Dendritic cell treated with granulocyte-macrophage colony-stimulating factor and Interleukin-4, amounts not matched to agents 40 ng/mL and 50 ng/mL, for 4 days (primary cell): ENCODE measurements at regions not wholly inside any gene's neighbourhood (a gene's known extent, or its start where the extent isn't known, plus 50 kb on each side); places are given as distances from the start of the nearest gene placed in this dataset.

ENCODE experiments used
- H3K27ac Mint-ChIP-seq: one replicate; pipeline ENCODE4 v1.8.0; 2022; ENCODE audit warnings: mild to moderate bottlenecking, mixed read lengths
- H3K27me3 Mint-ChIP-seq: one replicate; pipeline ENCODE4 v1.8.0; 2022; ENCODE audit warnings: mild to moderate bottlenecking, mixed read lengths
- H3K36me3 Mint-ChIP-seq: one replicate; pipeline ENCODE4 v1.8.0; 2022; ENCODE audit warnings: low read depth, mixed read lengths
- H3K4me1 Mint-ChIP-seq: one replicate; pipeline ENCODE4 v1.8.0; 2022; ENCODE audit warnings: low read depth, mixed read lengths
- H3K4me3 Mint-ChIP-seq: one replicate; pipeline ENCODE4 v1.8.0; 2022; ENCODE audit warnings: mild to moderate bottlenecking, moderate library complexity, mixed read lengths
- H3K9me3 Mint-ChIP-seq: one replicate; pipeline ENCODE4 v1.8.0; 2022; ENCODE audit warnings: mixed read lengths
- intact Hi-C: fragments of 100-400 bp; cut with micrococcal nuclease; formaldehyde crosslinking; loops from one replicate; pipeline ENCODE4 v1.15.0; 2022

DNA sequence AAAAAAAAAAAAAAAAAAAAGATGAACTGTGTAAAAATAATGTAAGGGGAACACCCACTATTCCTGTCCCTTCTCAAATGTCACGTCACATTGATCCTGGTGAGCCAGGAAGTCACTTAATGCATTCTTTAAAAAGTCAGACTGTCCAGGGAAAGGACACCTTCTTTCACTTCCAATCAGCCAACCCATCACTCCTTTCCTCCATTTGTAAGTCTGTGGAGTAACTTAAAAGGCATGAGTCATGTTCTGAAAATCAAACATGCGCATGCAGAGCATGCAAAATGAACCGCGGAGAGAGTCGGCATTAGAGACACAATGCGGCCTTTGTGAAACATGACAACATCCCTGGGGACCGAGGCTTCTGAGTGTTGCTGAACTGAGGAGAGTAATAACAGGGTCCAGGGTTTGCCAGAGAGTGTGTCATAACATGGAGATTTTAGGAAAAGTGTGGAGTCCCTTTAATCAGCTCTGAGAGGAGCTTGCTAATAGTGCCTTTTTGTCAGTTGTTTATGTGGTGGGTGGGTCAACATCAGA, 77.6 kb upstream of the SEMA6A start:
- Mint-ChIP-seq H3K27ac (no peak overlapping the region), H3K9me3 (no peaks in the 10 kb centered on the region), H3K36me3 (no peaks in the 10 kb centered on the region), H3K4me1 (no peaks in the 10 kb centered on the region), H3K4me3 (no peak overlapping the region), H3K27me3 (no peaks in the 10 kb centered on the region)
- intact Hi-C loops = no loop called here

DNA sequence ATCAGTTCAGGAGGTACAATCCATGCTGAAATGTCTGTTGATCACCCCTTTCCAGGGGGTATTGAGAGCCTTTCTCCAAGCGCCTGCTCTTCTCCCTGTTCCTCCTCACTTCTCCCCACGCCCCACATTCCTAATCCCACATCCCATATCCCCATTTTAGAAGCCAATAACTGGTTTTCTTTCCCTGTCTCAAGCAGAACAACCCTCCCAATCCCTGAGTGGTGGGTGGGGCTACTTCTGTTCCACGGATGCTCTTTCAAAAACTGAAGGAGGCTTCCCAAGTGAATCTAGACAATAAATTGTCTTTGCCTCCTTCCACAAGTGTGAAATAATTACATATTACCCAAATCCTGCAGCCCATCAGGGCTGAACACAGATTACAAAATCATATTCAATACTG, 77.0 kb upstream of the SEMA6A start:
- Mint-ChIP-seq H3K4me3 (no peak overlapping the region), H3K27ac (no peak overlapping the region), H3K36me3 (no peaks in the 10 kb centered on the region), H3K9me3 (no peaks in the 10 kb centered on the region), H3K27me3 (no peaks in the 10 kb centered on the region), H3K4me1 (no peaks in the 10 kb centered on the region)
- intact Hi-C loops = no loop called here

- no peak overlapping the region for H3K4me3 Mint-ChIP-seq
- H3K27me3 Mint-ChIP-seq = no peaks in the 10 kb centered on the region
- H3K4me1 Mint-ChIP-seq = no peaks in the 10 kb centered on the region
- H3K36me3 Mint-ChIP-seq = no peaks in the 10 kb centered on the region
- no peak overlapping the region for H3K27ac Mint-ChIP-seq
- intact Hi-C loops = no loop called here
- H3K9me3 Mint-ChIP-seq = no peaks in the 10 kb centered on the region
These were observed 76.3 kb upstream of the SEMA6A start for GRCh38 chr5:116650964-116651363.

DNA sequence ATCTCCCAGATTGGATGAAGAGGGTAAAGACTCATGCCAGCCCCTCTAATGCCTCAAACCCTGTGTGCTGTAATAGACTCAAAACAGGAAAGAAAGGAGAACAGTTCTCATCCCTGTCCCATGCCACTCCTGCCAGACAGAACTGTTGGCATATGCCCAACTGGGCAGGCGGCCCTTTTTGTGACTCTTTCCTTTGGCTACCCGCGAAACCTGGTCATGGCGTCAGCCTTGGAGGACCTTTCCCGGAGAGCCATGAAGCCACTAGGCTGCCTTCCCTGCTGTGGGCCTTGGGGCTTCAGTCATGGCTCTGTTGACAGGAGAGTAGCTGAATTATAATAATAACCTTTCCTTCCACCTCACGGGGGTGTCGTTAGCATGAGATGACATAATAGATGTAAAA, 75.9 kb upstream of the SEMA6A start:
- intact Hi-C loops = no loop called here
- Mint-ChIP-seq H3K4me1 (no peaks in the 10 kb centered on the region), H3K9me3 (no peaks in the 10 kb centered on the region)

GRCh38 chr5:116646611-116647289, 72.1 kb upstream of the SEMA6A start:
- Mint-ChIP-seq H3K9me3 (no peaks in the 10 kb centered on the region), H3K4me1 (no peaks in the 10 kb centered on the region), H3K36me3 (no peaks in the 10 kb centered on the region), H3K27ac (no peak overlapping the region), H3K4me3 (no peak overlapping the region), H3K27me3 (no peaks in the 10 kb centered on the region)
- intact Hi-C loops = no loop called here

More for the DNA sequence above, 75.9 kb upstream of the SEMA6A start:
- no peak overlapping the region for H3K27ac Mint-ChIP-seq
- no peak overlapping the region for H3K4me3 Mint-ChIP-seq
- H3K36me3 Mint-ChIP-seq = no peaks in the 10 kb centered on the region
- no peaks in the 10 kb centered on the region for H3K27me3 Mint-ChIP-seq

GRCh38 chr5:116645627-116646026, 71.0 kb upstream of the SEMA6A start:
- Mint-ChIP-seq H3K4me3 (no peak overlapping the region), H3K27ac (no peak overlapping the region), H3K4me1 (no peaks in the 10 kb centered on the region), H3K27me3 (no peaks in the 10 kb centered on the region), H3K9me3 (no peaks in the 10 kb centered on the region), H3K36me3 (no peaks in the 10 kb centered on the region)
- intact Hi-C loops = no loop called here

GRCh38 chr5:116640236-116640635, 65.6 kb upstream of the SEMA6A start:
- Mint-ChIP-seq H3K36me3 (no peaks in the 10 kb centered on the region), H3K4me3 (no peak overlapping the region), H3K4me1 (no peaks in the 10 kb centered on the region), H3K27me3 (no peaks in the 10 kb centered on the region), H3K27ac (no peak overlapping the region), H3K9me3 (no peaks in the 10 kb centered on the region)
- intact Hi-C loops = no loop called here

DNA sequence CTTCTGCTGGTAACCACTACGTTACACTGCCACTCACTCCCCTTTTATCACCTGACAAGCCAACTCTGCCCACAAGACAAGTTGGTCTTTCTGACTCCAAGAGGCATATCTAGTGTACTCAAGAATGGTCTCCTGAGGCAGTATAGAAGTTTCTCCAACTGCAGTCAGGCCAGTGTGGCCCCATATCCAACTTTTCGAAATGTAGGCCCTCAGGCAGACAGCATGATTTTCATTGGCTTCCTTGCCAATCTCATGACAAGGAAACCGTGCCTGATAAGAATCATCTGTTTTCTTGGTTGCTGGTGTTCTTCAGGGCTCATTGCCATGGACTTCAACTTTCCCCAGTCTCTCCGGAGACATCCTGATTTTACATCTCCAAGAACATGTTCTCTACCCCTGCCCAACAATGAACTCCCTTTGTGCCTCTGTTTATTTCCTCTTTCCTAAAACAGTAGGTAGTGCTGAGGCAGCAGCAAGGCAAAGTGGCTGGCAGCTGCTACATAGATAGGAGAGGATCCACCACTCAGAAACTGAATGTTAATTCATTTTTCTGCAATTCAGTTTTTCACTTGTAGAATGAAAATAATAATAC, 62.6 kb upstream of the SEMA6A start:
- intact Hi-C loops = no loop called here
- H3K4me1 Mint-ChIP-seq = no peaks in the 10 kb centered on the region

DNA sequence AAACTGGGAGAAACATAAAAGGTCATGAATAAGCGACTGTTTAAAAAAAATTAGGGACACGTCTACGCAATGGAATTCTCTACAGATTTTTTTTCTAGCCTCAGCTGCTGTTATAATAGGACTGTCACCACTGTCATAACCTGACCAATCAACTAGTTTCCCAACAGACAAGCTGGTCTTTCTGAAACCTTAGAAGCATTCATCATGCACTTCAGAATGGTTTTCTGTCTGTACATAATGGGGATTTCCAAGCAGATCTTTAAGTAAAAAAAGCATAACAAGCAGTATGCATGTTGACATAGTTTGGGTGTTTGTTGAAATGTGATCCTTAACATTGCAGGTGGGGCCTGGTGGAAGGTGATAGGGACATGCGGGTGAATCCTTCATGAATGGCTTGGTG, 58.3 kb upstream of the SEMA6A start:
- H3K4me3 Mint-ChIP-seq = no peak overlapping the region
- H3K9me3 Mint-ChIP-seq = no peaks in the 10 kb centered on the region
- H3K27me3 Mint-ChIP-seq = no peaks in the 10 kb centered on the region
- H3K36me3 Mint-ChIP-seq = no peaks in the 10 kb centered on the region
- H3K27ac Mint-ChIP-seq = no peak overlapping the region
- intact Hi-C loops = no loop called here
- no peaks in the 10 kb centered on the region for H3K4me1 Mint-ChIP-seq

More for the DNA sequence above, 62.6 kb upstream of the SEMA6A start:
- Mint-ChIP-seq H3K9me3 (no peaks in the 10 kb centered on the region), H3K27me3 (no peaks in the 10 kb centered on the region), H3K36me3 (no peaks in the 10 kb centered on the region), H3K27ac (no peak overlapping the region), H3K4me3 (no peak overlapping the region)

DNA sequence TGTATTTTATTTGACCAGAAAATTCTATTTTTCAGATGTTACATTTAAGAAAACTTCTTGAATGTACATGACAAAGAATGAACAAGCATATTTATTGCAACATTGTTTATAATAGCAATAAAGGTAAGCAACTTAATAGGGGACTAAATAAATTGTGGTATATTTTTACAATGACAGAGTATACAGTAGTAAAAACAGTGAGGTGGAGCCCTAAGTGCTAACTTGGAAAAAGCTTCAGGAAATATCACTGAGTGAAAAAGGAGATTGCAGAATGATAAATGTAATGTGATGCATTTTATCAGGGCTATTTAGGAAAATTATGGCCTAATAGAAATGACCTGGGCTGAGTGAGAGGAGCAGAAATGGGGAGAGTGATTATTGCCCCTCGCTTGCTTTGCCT, 56.5 kb upstream of the SEMA6A start:
- no peaks in the 10 kb centered on the region for H3K9me3 Mint-ChIP-seq
- H3K27ac Mint-ChIP-seq = no peak overlapping the region
- H3K36me3 Mint-ChIP-seq = no peaks in the 10 kb centered on the region
- no peaks in the 10 kb centered on the region for H3K27me3 Mint-ChIP-seq
- H3K4me3 Mint-ChIP-seq = no peak overlapping the region
- peaks cover 6% of the 10 kb centered on the region for H3K4me1 Mint-ChIP-seq
- intact Hi-C loops = no loop called here

DNA sequence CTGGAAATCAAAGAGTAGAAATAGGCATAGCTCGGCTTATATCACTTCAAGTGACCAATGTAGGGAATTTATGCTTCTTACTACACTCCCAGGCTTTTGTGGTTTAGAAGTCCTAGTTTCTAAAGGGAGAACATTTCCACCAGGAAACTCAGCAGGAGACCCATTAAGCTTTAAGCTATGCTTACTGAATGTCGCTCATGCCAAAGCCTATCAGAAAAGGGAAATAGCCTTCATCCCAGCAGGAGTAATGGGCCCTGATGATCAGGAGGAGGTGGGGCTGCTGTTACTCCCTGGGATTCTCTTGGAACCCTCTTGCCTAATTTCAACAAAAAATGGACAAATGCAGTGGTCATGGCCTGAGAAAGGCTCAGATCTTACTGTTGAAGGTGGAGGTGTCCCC, 54.5 kb upstream of the SEMA6A start:
- peaks cover 8% of the 10 kb centered on the region for H3K4me1 Mint-ChIP-seq
- no peaks in the 10 kb centered on the region for H3K27me3 Mint-ChIP-seq
- no peaks in the 10 kb centered on the region for H3K36me3 Mint-ChIP-seq
- intact Hi-C loops = no loop called here
- no peaks in the 10 kb centered on the region for H3K9me3 Mint-ChIP-seq
- no peak overlapping the region for H3K4me3 Mint-ChIP-seq
- H3K27ac Mint-ChIP-seq = no peak overlapping the region

DNA sequence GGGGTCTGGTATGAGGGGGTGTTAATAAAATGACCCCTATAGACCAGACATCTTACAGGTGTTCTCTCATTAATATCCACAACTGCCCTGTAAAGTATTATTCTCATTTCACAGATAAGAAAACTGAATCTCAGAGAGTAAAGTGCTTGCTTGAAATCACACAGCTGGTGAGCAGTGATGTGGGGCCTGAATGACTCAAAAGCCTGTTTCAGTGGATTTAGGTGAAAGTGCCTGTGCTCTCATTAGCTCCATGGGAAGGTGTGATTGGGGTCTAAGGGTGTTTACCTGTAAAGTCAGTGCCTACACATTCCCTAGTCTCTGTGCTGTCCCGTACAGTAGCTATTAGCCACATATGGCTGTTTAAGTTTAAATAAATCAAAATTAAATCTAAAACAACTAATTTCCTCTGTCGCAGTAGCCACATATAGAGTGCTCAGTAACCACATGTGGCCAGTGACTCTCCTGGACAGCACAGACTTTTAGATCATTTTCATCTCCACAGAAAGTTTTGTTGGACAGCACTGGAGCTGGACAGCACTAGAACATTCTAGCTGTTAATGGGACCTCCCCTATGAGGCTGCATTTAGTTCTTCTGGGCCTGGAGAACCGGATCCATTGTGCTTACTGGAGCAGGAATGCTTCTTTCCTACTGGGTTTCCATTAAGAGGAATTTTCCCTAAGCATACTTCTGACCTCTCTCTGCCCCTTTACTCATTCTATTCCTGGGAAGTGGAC, 52.5 kb upstream of the SEMA6A start:
- Mint-ChIP-seq H3K27ac (no peak overlapping the region), H3K27me3 (no peaks in the 10 kb centered on the region), H3K9me3 (no peaks in the 10 kb centered on the region), H3K4me1 (peaks cover 8% of the 10 kb centered on the region), H3K4me3 (no peak overlapping the region), H3K36me3 (no peaks in the 10 kb centered on the region)
- intact Hi-C loops = no loop called here

DNA sequence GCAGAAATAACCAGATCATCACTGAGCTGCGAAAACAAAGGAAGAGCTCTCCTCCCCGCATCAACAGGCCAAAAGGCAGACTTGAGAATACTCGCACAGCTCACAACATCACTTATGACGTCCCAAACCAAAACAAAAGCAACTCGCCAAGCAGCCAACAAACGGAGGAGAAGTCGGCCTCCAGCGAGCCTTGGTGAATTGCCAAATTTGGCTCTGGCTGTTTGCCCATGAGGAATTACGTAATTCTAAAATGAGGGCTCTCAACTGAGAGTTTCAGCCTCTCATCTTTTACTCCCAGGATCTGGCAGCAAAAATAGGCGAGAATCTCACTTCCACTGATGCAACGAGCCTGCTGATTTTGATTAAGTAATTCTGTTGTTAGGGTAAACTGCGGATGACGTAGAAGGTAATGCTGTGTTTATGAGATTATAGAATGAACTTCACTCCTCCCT, 51.7 kb upstream of the SEMA6A start:
- Mint-ChIP-seq H3K27ac (no peak overlapping the region), H3K27me3 (no peaks in the 10 kb centered on the region), H3K36me3 (no peaks in the 10 kb centered on the region), H3K9me3 (no peaks in the 10 kb centered on the region), H3K4me3 (no peak overlapping the region), H3K4me1 (peaks cover 8% of the 10 kb centered on the region)
- intact Hi-C loops = no loop called here
